RWPE1 (cell line): ENCODE measurements at regions not wholly inside any gene's neighbourhood (a gene's known extent, or its start where the extent isn't known, plus 50 kb on each side); places are given as distances from the start of the nearest gene placed in this dataset.

Experiments used
- CTCF ChIA-PET: fragments of 350-600 bp; sonication (Branson Sonifier 250); formaldehyde crosslinking; extraction: SDS; loops from one replicate; lab custom pipeline; 2021; lab: Yijun Ruan, JAX
- POLR2A ChIA-PET: fragments of 400-600 bp; formaldehyde crosslinking; extraction: SDS; loops from one replicate; lab custom pipeline; 2020; ENCODE audit warnings: antibody characterized with exemption; ENCODE audit not compliant: low non-redundant PET; lab: Yijun Ruan, JAX
- DNase-seq: peaks from one replicate; pipeline ENCODE4 v3.0.0; 2012; ENCODE audit warnings: low spot score
- H3K27ac ChIP-seq: fragments of 450-650 bp; 2 replicates; pipeline ENCODE4 v1.5.1; 2017
- CTCF ChIP-seq: fragments of 450-650 bp; conservative IDR thresholded peaks from 2 replicates; pipeline ENCODE4 v1.5.1; 2017; ENCODE audit warnings: low read depth, mild to moderate bottlenecking

- TF ChIP-seq CTCF = no peak
Measured at GRCh38 chr22:47341464-47341863, 579.0 kb downstream of the TBC1D22A start.

GRCh38 chr22:47340851-47341436 lies 578.5 kb downstream of the TBC1D22A start:
- CTCF ChIA-PET = no interaction called here
- no peak for TF ChIP-seq CTCF
- H3K27ac ChIP-seq = peak overlapping the region; percentile 53; the same call in 1 of the 2 replicates
- POLR2A ChIA-PET = no interaction called here
- DNase-seq = peak; percentile 16

More at GRCh38 chr22:47341464-47341863, 579.0 kb downstream of the TBC1D22A start:
- ChIA-PET CTCF (no interaction called here), POLR2A (no interaction called here)
- H3K27ac ChIP-seq = peak overlapping the region; percentile 53; the same call in 1 of the 2 replicates
- no peak for DNase-seq

- H3K27ac ChIP-seq = peak overlapping the region; percentile 86
- peak; percentile 59 for DNase-seq
- ChIA-PET CTCF (no interaction called here), POLR2A (no interaction called here)
- TF ChIP-seq CTCF = no peak
Measured at GRCh38 chr22:47337161-47337621, 574.7 kb downstream of the TBC1D22A start.

GRCh38 chr22:47335958-47336357 lies 573.5 kb downstream of the TBC1D22A start:
- ChIA-PET CTCF (no interaction called here), POLR2A (no interaction called here)
- no peak for TF ChIP-seq CTCF
- DNase-seq = no peak
- H3K27ac ChIP-seq = no peak overlapping the region

- TF ChIP-seq CTCF = no peak
- CTCF ChIA-PET = no interaction called here
- POLR2A ChIA-PET = no interaction called here
- DNase-seq = no peak
- no peak overlapping the region for H3K27ac ChIP-seq
Measured at GRCh38 chr22:47335460-47335859, 573.0 kb downstream of the TBC1D22A start.

GRCh38 chr22:47334601-47335000 lies 572.2 kb downstream of the TBC1D22A start:
- CTCF ChIA-PET = no interaction called here
- peak overlapping the region; percentile 80; the same call in 1 of the 2 replicates for H3K27ac ChIP-seq
- no peak for DNase-seq
- no peak for TF ChIP-seq CTCF
- POLR2A ChIA-PET = no interaction called here
